Right lobe of liver (tissue), 4 donors: ENCODE measurements at regions not wholly inside any gene's neighbourhood (a gene's known extent, or its start where the extent isn't known, plus 50 kb on each side); places are given as distances from the start of the nearest gene placed in this dataset.

Experiments
- CTCF ChIP-seq, 4 donors: fragments of 200-600 bp in 3 of 4; fragments of 450-650 bp in 1 of 4; IDR thresholded peaks; one replicate each; pipeline versions ENCODE4 v1.5.1 to v1.8.0; 2016 to 2022; ENCODE audit warnings: antibody characterized with exemption in 4 of 4, mild to moderate bottlenecking in 2 of 4
- POLR2A ChIP-seq: fragments of 450-650 bp; IDR thresholded peaks from one replicate; pipeline ENCODE4 v1.6.1; 2017; ENCODE audit warnings: antibody characterized with exemption, mild to moderate bottlenecking
- donor health status: DM: no; HTN: no; CAD: no.
- donor health status: DM: no; HTN: no; CAD: no.
- donor health status: DM: no; HTN: yes; CAD: no.

GRCh38 chr4:175371091-175371490 lies 441.0 kb downstream of the GPM6A start:
- no peak for TF ChIP-seq CTCF (IDR thresholded peaks at IDR 0.05)
- TF ChIP-seq POLR2A, result no peak
